K562 (cell line): ENCODE measurements at regions not wholly inside any gene's neighbourhood (a gene's known extent, or its start where the extent isn't known, plus 50 kb on each side); places are given as distances from the start of the nearest gene placed in this dataset.

Source experiments
- ATAC-seq: fragments of 200-7000 bp; cut with Tn5 transposase; 3 replicates; pipeline ENCODE4 v1.9.1; 2020; ENCODE audit warnings: moderate library complexity
- BruUV-seq: library from RNA; stranded (reverse); fragments of 400-500 nt; replicated peaks from 2 replicates; lab custom pipeline; 2021; lab: Mats Ljungman, UMichigan
- CTCF ChIA-PET: fragments of 300-600 bp; formaldehyde crosslinking; extraction: SDS; loops from one replicate; lab custom pipeline; 2021; ENCODE audit warnings: low intra/inter-chr PET ratio; lab: Yijun Ruan, JAX
- POLR2A ChIA-PET: fragments of 300-600, 350-650 bp; sonication (Branson Sonifier 250); formaldehyde crosslinking; extraction: SDS; loops from one replicate; lab custom pipeline; 2021; ENCODE audit warnings: antibody characterized with exemption, inconsistent platforms; lab: Yijun Ruan, JAX
- DNase-seq, 4 experiments: peaks; one replicate each; pipeline versions ENCODE4 v3.0.0 to v3.0.0-alpha.2; 2011 to 2018; ENCODE audit warnings: low spot score in 3 of 4, mixed read lengths in 3 of 4; ENCODE audit errors: extremely low read depth in 1 of 4
- FAIRE-seq: peaks from 2 replicates; lab custom pipeline; 2011; peaks lifted over from hg19 to GRCh38; lab: Jason Lieb, UNC
- H2AFZ ChIP-seq: 2 replicates; pipeline ENCODE4 v1.6.0; 2011; ENCODE audit warnings: low read depth, low read length, control low read depth, inconsistent platforms
- H3K27ac ChIP-seq: fragments of 200-600 bp; 3 replicates; pipeline ENCODE4 v1.8.0; 2011; ENCODE audit warnings: low read depth, mild to moderate bottlenecking, control low read depth, inconsistent platforms, low read length, moderate library complexity, mixed read lengths; ENCODE audit errors: extremely low read depth
- H3K27me3 ChIP-seq, 2 experiments: fragments of 300-600 bp in 1 of 2; 2 replicates in 1 of 2; 3 replicates in 1 of 2; pipeline versions ENCODE4 v1.6.0 to v1.8.0; 2011; ENCODE audit warnings: inconsistent platforms in 2 of 2, low read length in 2 of 2, mild to moderate bottlenecking in 1 of 2, mixed read lengths in 1 of 2, moderate library complexity in 1 of 2; ENCODE audit not compliant: control insufficient read depth in 2 of 2, insufficient read depth in 2 of 2
- H3K36me3 ChIP-seq: fragments of 300-600 bp; 3 replicates; pipeline ENCODE4 v1.8.0; 2011; ENCODE audit warnings: mild to moderate bottlenecking, low read length, inconsistent platforms; ENCODE audit not compliant: control insufficient read depth, insufficient read depth
- H3K4me1 ChIP-seq, 2 experiments: fragments of 200-600 bp in 1 of 2; replicated peaks in 1 of 2; 2 replicates in 1 of 2; 3 replicates in 1 of 2; pipeline versions ENCODE4 v1.5.1 to v1.8.0; 2011; ENCODE audit warnings: inconsistent platforms in 2 of 2, low read length in 2 of 2, mild to moderate bottlenecking in 1 of 2, mixed read lengths in 1 of 2, moderate library complexity in 1 of 2; ENCODE audit not compliant: control insufficient read depth in 2 of 2, insufficient read depth in 2 of 2
- H3K4me2 ChIP-seq: 2 replicates; pipeline ENCODE4 v1.6.1; 2011; ENCODE audit warnings: low read length, control low read depth, inconsistent platforms, mixed read lengths; ENCODE audit not compliant: insufficient read depth
- H3K4me3 ChIP-seq: fragments of 200-600 bp; sonication (generic), shearing (Covaris generic); 2 replicates; pipeline ENCODE4 v1.5.1; 2016; ENCODE audit warnings: control low read depth, inconsistent platforms
- H3K79me2 ChIP-seq: fragments of 200-600 bp; 3 replicates; pipeline ENCODE4 v1.8.0; 2011; ENCODE audit warnings: low read length, inconsistent platforms; ENCODE audit not compliant: control insufficient read depth, insufficient read depth
- H3K9ac ChIP-seq, 2 experiments: 2 replicates each; pipeline versions ENCODE4 v1.6.0 to v1.6.1; 2011; ENCODE audit warnings: low read depth in 2 of 2, low read length in 2 of 2, control low read depth in 1 of 2, inconsistent platforms in 1 of 2, mild to moderate bottlenecking in 1 of 2, mixed read lengths in 1 of 2; ENCODE audit not compliant: insufficient read depth in 1 of 2
- H3K9me1 ChIP-seq: one replicate; pipeline ENCODE4 v1.6.0; 2011; ENCODE audit warnings: inconsistent platforms, mild to moderate bottlenecking, low read length, moderate library complexity; ENCODE audit not compliant: control insufficient read depth, insufficient read depth
- H3K9me3 ChIP-seq: replicated peaks from 2 replicates; pipeline ENCODE4 v1.5.1; 2011; ENCODE audit warnings: low read depth, low read length, inconsistent platforms; ENCODE audit not compliant: control insufficient read depth, insufficient read depth
- H4K20me1 ChIP-seq: replicated peaks from 2 replicates; pipeline ENCODE4 v1.6.1; 2011; ENCODE audit warnings: low read length, inconsistent platforms, mixed read lengths; ENCODE audit not compliant: control insufficient read depth, insufficient read depth
- AFF4 ChIP-seq: sonication (generic); formaldehyde crosslinking; IDR thresholded peaks from 2 replicates; pipeline ENCODE4 v1.8.0; 2023; ENCODE audit warnings: mild to moderate bottlenecking, missing genetic modification reagents
- EHMT2 ChIP-seq: fragments of 450-650 bp; IDR thresholded peaks from 2 replicates; pipeline ENCODE4 v1.6.1; 2018; ENCODE audit warnings: antibody characterized with exemption
- KDM5B ChIP-seq: fragments of 200-600 bp; sonication (generic); IDR thresholded peaks from 2 replicates; pipeline ENCODE4 v1.6.1; 2012; ENCODE audit warnings: low read depth, mild to moderate bottlenecking, moderate library complexity, low read length, control low read depth, inconsistent platforms; ENCODE audit not compliant: insufficient replicate concordance
- MEF2A ChIP-seq: IDR thresholded peaks from 2 replicates; pipeline ENCODE4 v1.6.1; 2011; ENCODE audit warnings: low read depth, mild to moderate bottlenecking, low read length, moderate library complexity; ENCODE audit not compliant: control insufficient read depth
- MYBL2 ChIP-seq, 2 experiments: fragments of 450-650 bp in 1 of 2; sonication (generic) in 1 of 2; formaldehyde crosslinking in 1 of 2; IDR thresholded peaks; 2 replicates each; pipeline versions ENCODE4 v1.6.1 to v1.8.1; 2017 to 2022; ENCODE audit warnings: borderline replicate concordance in 1 of 2, inconsistent platforms in 1 of 2, low read depth in 1 of 2, mild to moderate bottlenecking in 1 of 2, missing genetic modification reagents in 1 of 2, moderate library complexity in 1 of 2
- NCOR1 ChIP-seq: fragments of 450-650 bp; IDR thresholded peaks from 2 replicates; pipeline ENCODE4 v1.6.1; 2016; ENCODE audit warnings: mild to moderate bottlenecking, moderate library complexity
- PATZ1 ChIP-seq: fragments of 250-450 bp; sonication (Bioruptor Pico); IDR thresholded peaks from 2 replicates; pipeline ENCODE4 v1.5.0; 2020; ENCODE audit warnings: mild to moderate bottlenecking, borderline replicate concordance
- PRPF4 ChIP-seq: fragments of 200-400 bp; formaldehyde crosslinking; IDR thresholded peaks from one replicate; pipeline ENCODE4 v1.6.1; 2017; ENCODE audit warnings: low read length, low read depth, mild to moderate bottlenecking; ENCODE audit not compliant: insufficient read depth, poor library complexity, severe bottlenecking
- RBM17 ChIP-seq: fragments of 200-400 bp; formaldehyde crosslinking; IDR thresholded peaks from 2 replicates; pipeline ENCODE4 v1.6.1; 2017; ENCODE audit warnings: low read depth, mild to moderate bottlenecking, low read length, borderline replicate concordance
- SMARCE1 ChIP-seq: fragments of 450-650 bp; IDR thresholded peaks from 2 replicates; pipeline ENCODE4 v1.7.1; 2016; ENCODE audit warnings: mild to moderate bottlenecking
- TAF15 ChIP-seq: fragments of 200-400 bp; formaldehyde crosslinking; IDR thresholded peaks from 2 replicates; pipeline ENCODE4 v1.6.1; 2017; ENCODE audit warnings: mild to moderate bottlenecking, low read depth, low read length, moderate library complexity
- THRA ChIP-seq: fragments of 450-650 bp; IDR thresholded peaks from 2 replicates; pipeline ENCODE4 v1.6.1; 2017; ENCODE audit warnings: mild to moderate bottlenecking, moderate library complexity
- ZNF165 ChIP-seq: fragments of 250-450 bp; sonication (Bioruptor Pico); IDR thresholded peaks from 2 replicates; pipeline ENCODE4 v1.4.0; 2020; ENCODE audit warnings: borderline replicate concordance
- ZNF316 ChIP-seq: fragments of 450-650 bp; IDR thresholded peaks from 2 replicates; pipeline ENCODE4 v1.6.1; 2016
- ZNF77 ChIP-seq: fragments of 250-450 bp; sonication (Bioruptor Pico); IDR thresholded peaks from 2 replicates; pipeline ENCODE4 v1.5.0; 2020
- WGBS: fragments of 100-300 bp; shearing (Covaris generic); methylation state at CpG from one replicate; pipeline ENCODE4 v1.1.6; 2016; ENCODE audit warnings: low coverage, mixed read lengths; ENCODE audit not compliant: insufficient coverage; ENCODE audit errors: missing lambda C conversion rate; 5-methylcytosine and 5-hydroxymethylcytosine counted together
- in situ Hi-C: fragments of 300-500 bp; cut with MboI; formaldehyde crosslinking; loops from 4 replicates; pipeline ENCODE4 v1.15.0; 2018; ENCODE audit warnings: inconsistent platforms, mixed read lengths
- intact Hi-C: fragments of 100-400 bp; cut with micrococcal nuclease; formaldehyde crosslinking; loops from 2 replicates; pipeline ENCODE4 v1.14.2; 2022

GRCh38 chr2:23053601-23054000 lies 331.4 kb upstream of the KLHL29 start (continued):
- TF ChIP-seq PRPF4 (no peak), PATZ1 (CRISPR knock-in tag) (no peak)

GRCh38 chr2:23055251-23055650 lies 329.7 kb upstream of the KLHL29 start:
- no peaks in the 10 kb centered on the region for H3K36me3 ChIP-seq
- ATAC-seq: no peak
- no peak overlapping the region for H3K9ac ChIP-seq
- H3K4me2 ChIP-seq: no peak overlapping the region
- H2AFZ ChIP-seq: no peak overlapping the region
- ChIA-PET POLR2A (no interaction called here), CTCF (no interaction called here)
- BruUV-seq: no TSS peak
- no peaks in the 10 kb centered on the region for H3K79me2 ChIP-seq
- in situ Hi-C loops (no loop called here), intact Hi-C loops (no loop called here)
- WGBS: 0% methylated on average over 4 of the region's 4 CpGs
- no peaks in the 10 kb centered on the region for H4K20me1 ChIP-seq
- no peaks in the 10 kb centered on the region for H3K9me3 ChIP-seq
- no peaks in the 10 kb centered on the region for H3K27me3 ChIP-seq
- no peaks in the 10 kb centered on the region for H3K4me1 ChIP-seq
- DNase-seq: no peak
- H3K4me3 ChIP-seq: no peak overlapping the region
- H3K9me1 ChIP-seq: no peaks in the 10 kb centered on the region
- H3K27ac ChIP-seq: no peak overlapping the region
- no peak for FAIRE-seq
- no peak for TF ChIP-seq KDM5B
- TF ChIP-seq ZNF316: no peak
- TF ChIP-seq THRA: no peak
- TF ChIP-seq TAF15: no peak
- TF ChIP-seq SMARCE1: no peak
- no peak for TF ChIP-seq MEF2A
- TF ChIP-seq MYBL2 (IDR thresholded peaks at IDR 0.05; ENCODE audit: low read depth): no peak
- no peak for TF ChIP-seq MYBL2 (CRISPR knock-in tag; IDR thresholded peaks at IDR 0.05; ENCODE audit: borderline replicate concordance)
- no peak for TF ChIP-seq ZNF77
- no peak for TF ChIP-seq NCOR1
- no peak for TF ChIP-seq RBM17
- no peak for TF ChIP-seq ZNF165 (CRISPR knock-in tag)
- TF ChIP-seq AFF4 (CRISPR knock-in tag): no peak
- no peak for TF ChIP-seq EHMT2
